ENCODE measurements at regions not wholly inside any gene's neighbourhood (a gene's known extent, or its start where the extent isn't known, plus 50 kb on each side); places are given as distances from the start of the nearest gene placed in this dataset.
"Not testable (repeated sequence)": the region's sequence is repeated elsewhere in the genome, so short reads cannot be mapped to it uniquely, and the experiment has no call there.

DNA sequence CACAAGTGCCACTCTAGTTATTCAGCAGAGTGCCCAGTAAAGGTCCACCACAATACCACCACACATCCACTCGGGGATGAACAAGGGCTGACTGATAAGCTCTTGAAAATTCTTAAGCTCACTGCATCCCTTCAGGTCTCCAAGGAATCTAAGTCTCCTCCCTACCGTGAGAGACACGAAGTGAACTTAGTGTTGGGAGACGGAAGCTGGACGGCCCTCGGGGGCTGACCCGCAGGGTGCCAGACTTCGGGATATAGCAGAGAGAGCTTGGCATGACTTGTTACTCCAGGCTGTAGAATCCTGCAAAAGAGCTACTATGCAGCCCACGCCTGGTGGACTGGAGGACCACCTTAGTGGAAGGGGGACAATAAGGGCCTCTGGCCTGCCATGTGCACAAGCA lies 75.1 kb downstream of the LYZL1 start:
- H3K27ac ChIP-seq; H3K27me3 ChIP-seq (replicated peaks); DNase-seq; H3K36me3 ChIP-seq (replicated peaks); H3K4me3 ChIP-seq (ENCODE audit: low read depth, low read length); in situ Hi-C loops (cut with HindIII; ENCODE audit: low pct_ligation_motif_present, low sequenced_read_pairs): not testable (repeated sequence)

DNA sequence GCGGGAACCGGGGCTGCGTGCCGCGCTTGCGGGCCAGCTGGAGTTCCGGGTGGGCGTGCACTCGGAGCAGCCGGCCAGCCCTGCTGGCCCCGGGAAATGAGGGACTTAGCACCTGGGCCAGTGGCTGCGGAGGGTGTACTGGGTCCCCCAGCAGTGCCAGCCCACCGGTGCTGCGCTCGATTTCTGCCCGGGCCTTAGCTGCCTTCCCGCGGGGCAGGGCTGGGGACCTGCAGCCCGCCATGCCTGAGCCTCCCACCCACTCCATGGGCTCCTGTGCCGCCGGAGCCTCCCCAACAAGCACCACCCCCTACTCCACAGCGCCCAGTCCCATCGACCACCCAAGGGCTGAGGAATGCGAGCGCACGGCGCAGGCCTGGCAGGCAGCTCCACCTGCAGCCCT lies 77.3 kb downstream of the LYZL1 start:
- H3K27me3 ChIP-seq (replicated peaks); in situ Hi-C loops (cut with HindIII; ENCODE audit: low pct_ligation_motif_present, low sequenced_read_pairs); H3K27ac ChIP-seq; H3K4me3 ChIP-seq (ENCODE audit: low read depth, low read length); DNase-seq; H3K36me3 ChIP-seq (replicated peaks): not testable (repeated sequence)

DNA sequence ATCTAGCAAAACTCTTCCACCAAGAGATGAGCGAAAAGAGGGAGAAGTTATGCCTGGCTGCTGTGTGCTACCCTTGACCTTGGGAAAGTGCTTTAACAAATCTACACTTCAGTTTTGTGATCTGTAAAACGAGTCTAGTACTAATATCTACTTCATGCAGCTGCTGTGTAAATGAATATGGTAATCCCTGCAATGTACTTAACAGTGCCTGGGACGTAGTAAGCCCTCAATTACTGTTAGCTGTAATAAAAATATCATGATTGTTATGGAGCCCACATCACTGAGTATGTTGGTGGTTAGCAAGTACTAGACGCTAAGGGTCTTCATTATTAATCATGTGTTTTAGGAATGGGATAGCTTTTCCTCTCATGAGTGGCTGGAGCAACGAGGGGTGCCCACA lies 80.5 kb downstream of the LYZL1 start:
- TF ChIP-seq, protein P1, sequence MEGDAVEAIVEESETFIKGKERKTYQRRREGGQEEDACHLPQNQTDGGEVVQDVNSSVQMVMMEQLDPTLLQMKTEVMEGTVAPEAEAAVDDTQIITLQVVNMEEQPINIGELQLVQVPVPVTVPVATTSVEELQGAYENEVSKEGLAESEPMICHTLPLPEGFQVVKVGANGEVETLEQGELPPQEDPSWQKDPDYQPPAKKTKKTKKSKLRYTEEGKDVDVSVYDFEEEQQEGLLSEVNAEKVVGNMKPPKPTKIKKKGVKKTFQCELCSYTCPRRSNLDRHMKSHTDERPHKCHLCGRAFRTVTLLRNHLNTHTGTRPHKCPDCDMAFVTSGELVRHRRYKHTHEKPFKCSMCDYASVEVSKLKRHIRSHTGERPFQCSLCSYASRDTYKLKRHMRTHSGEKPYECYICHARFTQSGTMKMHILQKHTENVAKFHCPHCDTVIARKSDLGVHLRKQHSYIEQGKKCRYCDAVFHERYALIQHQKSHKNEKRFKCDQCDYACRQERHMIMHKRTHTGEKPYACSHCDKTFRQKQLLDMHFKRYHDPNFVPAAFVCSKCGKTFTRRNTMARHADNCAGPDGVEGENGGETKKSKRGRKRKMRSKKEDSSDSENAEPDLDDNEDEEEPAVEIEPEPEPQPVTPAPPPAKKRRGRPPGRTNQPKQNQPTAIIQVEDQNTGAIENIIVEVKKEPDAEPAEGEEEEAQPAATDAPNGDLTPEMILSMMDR (IDR thresholded peaks at IDR 0.05; ENCODE audit: low read depth, low read length, missing control alignments), result no peak
- DNase-seq, result no peak

DNA sequence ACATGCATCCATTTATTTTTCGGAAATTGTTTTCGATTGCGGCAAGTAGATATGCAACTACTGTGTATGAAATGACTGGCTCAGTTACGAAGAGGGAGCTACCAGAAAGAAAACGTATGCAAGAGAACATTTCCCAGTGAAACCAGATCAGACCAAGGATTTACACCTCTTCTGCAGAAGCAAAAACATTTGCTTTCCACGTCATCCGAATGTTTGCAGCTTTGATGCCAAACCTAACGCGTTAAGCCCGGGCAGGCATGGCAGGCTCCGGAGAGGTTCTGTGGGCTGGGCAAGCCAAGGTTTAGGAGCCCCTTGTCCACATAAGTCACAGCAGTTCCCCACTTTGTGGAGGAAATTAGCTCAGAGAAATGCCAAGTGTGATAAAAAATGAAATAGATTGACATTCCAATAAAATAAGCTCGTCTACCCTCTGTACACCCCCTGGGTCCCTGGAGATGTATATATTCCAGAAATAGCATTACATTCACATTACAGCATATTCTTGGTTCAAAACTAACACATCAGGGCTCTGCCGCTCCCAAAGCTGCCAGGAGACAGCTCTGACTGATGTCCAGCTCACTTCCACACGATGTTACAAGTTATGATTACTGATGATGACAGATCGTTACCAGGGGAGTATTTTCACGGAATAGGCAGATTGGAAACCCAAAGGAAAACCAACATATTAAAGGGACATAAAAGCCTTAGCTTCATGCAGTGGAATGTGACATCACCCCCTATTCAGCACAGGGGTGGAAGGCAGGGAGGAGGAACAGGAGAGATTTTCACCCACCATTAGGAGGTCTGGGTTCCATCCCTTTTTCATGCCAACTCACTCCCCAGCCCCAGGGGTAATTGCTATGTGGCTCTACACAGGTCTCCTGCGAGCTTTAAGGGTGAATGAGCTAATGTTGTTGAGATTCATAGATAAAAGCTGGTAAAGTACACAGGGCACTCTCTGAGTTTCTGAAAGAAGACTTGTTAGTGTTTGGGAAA lies 81.5 kb downstream of the LYZL1 start:
- Histone ChIP-seq H3K36me3 (replicated peaks) (no peaks in the 10 kb centered on the region), H3K27ac (no peak overlapping the region), H3K27me3 (replicated peaks) (no peaks in the 10 kb centered on the region), H3K4me3 (ENCODE audit: low read depth, low read length) (no peak overlapping the region)
- in situ Hi-C loops (cut with HindIII; ENCODE audit: low pct_ligation_motif_present, low sequenced_read_pairs), result no loop called here
- TF ChIP-seq, protein P1 (IDR thresholded peaks at IDR 0.05; ENCODE audit: low read depth, low read length, missing control alignments), result no peak
- DNase-seq, result no peak

More for the DNA sequence above, 80.5 kb downstream of the LYZL1 start:
- in situ Hi-C loops (cut with HindIII; ENCODE audit: low pct_ligation_motif_present, low sequenced_read_pairs), result no loop called here
- H3K27me3 ChIP-seq (replicated peaks), result no peaks in the 10 kb centered on the region
- no peaks in the 10 kb centered on the region for H3K36me3 ChIP-seq (replicated peaks)
- H3K27ac ChIP-seq, result no peak overlapping the region
- no peak overlapping the region for H3K4me3 ChIP-seq (ENCODE audit: low read depth, low read length)

DNA sequence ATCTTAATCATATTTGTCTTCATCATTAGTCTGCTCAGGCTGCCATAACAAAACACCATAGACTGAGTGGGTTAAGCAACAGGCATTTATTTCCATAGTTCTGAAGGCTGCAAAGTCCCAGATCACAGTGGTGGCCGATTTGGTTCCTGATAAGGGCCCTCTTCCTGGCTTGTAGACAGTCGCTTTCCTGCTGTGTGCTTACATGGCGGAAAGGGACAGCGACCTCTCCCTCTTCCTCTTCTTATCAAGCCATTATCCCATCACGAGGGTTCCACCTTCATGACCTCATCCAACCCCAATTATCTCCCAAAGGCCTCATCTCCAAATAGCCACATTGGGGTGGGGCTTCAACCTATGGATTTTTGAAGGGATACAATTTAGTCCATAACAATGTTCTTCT lies 84.0 kb downstream of the LYZL1 start:
- no peaks in the 10 kb centered on the region for H3K27me3 ChIP-seq (replicated peaks)
- no peaks in the 10 kb centered on the region for H3K36me3 ChIP-seq (replicated peaks)
- no peak for DNase-seq
- H3K4me3 ChIP-seq (ENCODE audit: low read depth, low read length), result no peak overlapping the region
- in situ Hi-C loops (cut with HindIII; ENCODE audit: low pct_ligation_motif_present, low sequenced_read_pairs), result no loop called here
- TF ChIP-seq, protein P1 (IDR thresholded peaks at IDR 0.05; ENCODE audit: low read depth, low read length, missing control alignments), result no peak
- no peak overlapping the region for H3K27ac ChIP-seq

DNA sequence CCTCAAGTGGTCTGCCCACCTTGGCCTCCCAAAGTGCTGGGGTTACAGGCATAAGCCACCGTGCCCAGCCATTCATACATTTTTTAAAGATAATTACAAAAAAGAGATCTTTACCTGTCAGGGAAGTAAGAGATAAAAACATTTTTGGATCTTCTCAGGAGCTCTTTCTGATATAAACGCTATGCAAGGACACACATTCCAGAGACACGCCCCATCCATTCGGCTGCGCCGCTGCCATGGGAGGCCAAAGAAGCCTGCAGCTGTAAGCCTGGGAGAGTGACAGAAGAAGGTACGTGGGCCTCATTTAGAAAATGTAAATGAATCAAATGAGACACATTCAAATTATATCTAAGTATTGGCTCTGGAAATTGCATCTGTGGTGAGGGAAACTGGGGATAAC lies 85.3 kb downstream of the LYZL1 start:
- TF ChIP-seq, protein P1 (IDR thresholded peaks at IDR 0.05; ENCODE audit: low read depth, low read length, missing control alignments), result no peak
- no peak overlapping the region for H3K27ac ChIP-seq
- H3K36me3 ChIP-seq (replicated peaks), result no peaks in the 10 kb centered on the region
- DNase-seq, result no peak
- in situ Hi-C loops (cut with HindIII; ENCODE audit: low pct_ligation_motif_present, low sequenced_read_pairs), result no loop called here
- H3K4me3 ChIP-seq (ENCODE audit: low read depth, low read length), result no peak overlapping the region
- no peaks in the 10 kb centered on the region for H3K27me3 ChIP-seq (replicated peaks)
